ENCODE measurements at regions not wholly inside any gene's neighbourhood (a gene's known extent, or its start where the extent isn't known, plus 50 kb on each side); places are given as distances from the start of the nearest gene placed in this dataset.
"Not testable (repeated sequence)": the region's sequence is repeated elsewhere in the genome, so short reads cannot be mapped to it uniquely, and the experiment has no call there.

- TF ChIP-seq POLR2A, CTCF (IDR thresholded peaks at IDR 0.05): not testable (repeated sequence)
Measured at GRCh38 chr18:11344576-11344975, 195.2 kb upstream of the PIEZO2 start.

Measured in Peyer's patch (tissue), 4 donors.